Bone marrow (tissue), 2 donors: ENCODE measurements at regions not wholly inside any gene's neighbourhood (a gene's known extent, or its start where the extent isn't known, plus 50 kb on each side); places are given as distances from the start of the nearest gene placed in this dataset.

Source experiments
- DNase-seq, 2 donors: peaks; one replicate each; lab custom pipeline; 2025; lab: John Stamatoyannopoulos, UW

GRCh38 chr10:31754803-31755624 is 173.6 kb downstream of the ARHGAP12 start:
- no peak for DNase-seq

- DNase-seq: no peak
Measured at GRCh38 chr10:31753681-31754080, 174.9 kb downstream of the ARHGAP12 start.

- DNase-seq: no peak
Measured at GRCh38 chr10:31752170-31752569, 176.5 kb downstream of the ARHGAP12 start.

- DNase-seq: no peak
Measured at GRCh38 chr10:31751738-31752080, 176.9 kb downstream of the ARHGAP12 start.

- peak; percentile 13 to 73 for DNase-seq
Measured at GRCh38 chr10:31751051-31751737, 177.4 kb downstream of the ARHGAP12 start.

GRCh38 chr10:31749981-31750840 is 178.4 kb downstream of the ARHGAP12 start:
- DNase-seq: peak in 1 of 2 donors; percentile 49

- DNase-seq: no peak
Measured at GRCh38 chr10:31749301-31749700, 179.3 kb downstream of the ARHGAP12 start.

- DNase-seq: peak in 1 of 2 donors; percentile 96
Measured at GRCh38 chr10:31745612-31746376, 182.8 kb downstream of the ARHGAP12 start.

GRCh38 chr10:31744025-31744424 is 184.6 kb downstream of the ARHGAP12 start:
- no peak for DNase-seq

- no peak for DNase-seq
Measured at GRCh38 chr10:31742255-31742654, 186.4 kb downstream of the ARHGAP12 start.

- no peak for DNase-seq
Measured at GRCh38 chr10:31741473-31741872, 187.2 kb downstream of the ARHGAP12 start.

GRCh38 chr10:31739711-31740110 is 188.9 kb downstream of the ARHGAP12 start:
- DNase-seq: no peak

GRCh38 chr10:31739146-31739545 is 189.5 kb downstream of the ARHGAP12 start:
- no peak for DNase-seq

- no peak for DNase-seq
Measured at GRCh38 chr10:31731711-31732110, 196.9 kb downstream of the ARHGAP12 start.

GRCh38 chr10:31730776-31731175 is 197.9 kb downstream of the ARHGAP12 start:
- DNase-seq: no peak

GRCh38 chr10:31728698-31729224 is 199.9 kb downstream of the ARHGAP12 start:
- DNase-seq: no peak

GRCh38 chr10:31725436-31725835 is 203.2 kb downstream of the ARHGAP12 start:
- no peak for DNase-seq

GRCh38 chr10:31724296-31724695 is 204.3 kb downstream of the ARHGAP12 start:
- no peak for DNase-seq

- DNase-seq: peak in 1 of 2 donors; percentile 12
Measured at GRCh38 chr10:31723106-31723750, 205.4 kb downstream of the ARHGAP12 start.

- no peak for DNase-seq
Measured at GRCh38 chr10:31721096-31721495, 207.5 kb downstream of the ARHGAP12 start.

GRCh38 chr10:31720546-31720945 is 208.1 kb downstream of the ARHGAP12 start:
- DNase-seq: no peak
